ENCODE measurements at regions not wholly inside any gene's neighbourhood (a gene's known extent, or its start where the extent isn't known, plus 50 kb on each side); places are given as distances from the start of the nearest gene placed in this dataset.
"Not testable (repeated sequence)": the region's sequence is repeated elsewhere in the genome, so short reads cannot be mapped to it uniquely, and the experiment has no call there.

- ChIA-PET CTCF (no interaction called here), POLR2A (no interaction called here)
- TF ChIP-seq FOXM1 (IDR thresholded peaks at IDR 0.05; ENCODE audit: borderline replicate concordance): no peak
- no peak for TF ChIP-seq TARDBP (IDR thresholded peaks at IDR 0.05)
- no peak for TF ChIP-seq LEF1 (IDR thresholded peaks at IDR 0.05; ENCODE audit: borderline replicate concordance)
- no peak for TF ChIP-seq ELF4 (IDR thresholded peaks at IDR 0.05)
- no peak for TF ChIP-seq ZNF384 (IDR thresholded peaks at IDR 0.05)
- no peak for TF ChIP-seq SP1 (IDR thresholded peaks at IDR 0.05)
- TF ChIP-seq, protein P1, sequence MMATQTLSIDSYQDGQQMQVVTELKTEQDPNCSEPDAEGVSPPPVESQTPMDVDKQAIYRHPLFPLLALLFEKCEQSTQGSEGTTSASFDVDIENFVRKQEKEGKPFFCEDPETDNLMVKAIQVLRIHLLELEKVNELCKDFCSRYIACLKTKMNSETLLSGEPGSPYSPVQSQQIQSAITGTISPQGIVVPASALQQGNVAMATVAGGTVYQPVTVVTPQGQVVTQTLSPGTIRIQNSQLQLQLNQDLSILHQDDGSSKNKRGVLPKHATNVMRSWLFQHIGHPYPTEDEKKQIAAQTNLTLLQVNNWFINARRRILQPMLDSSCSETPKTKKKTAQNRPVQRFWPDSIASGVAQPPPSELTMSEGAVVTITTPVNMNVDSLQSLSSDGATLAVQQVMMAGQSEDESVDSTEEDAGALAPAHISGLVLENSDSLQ (IDR thresholded peaks at IDR 0.05): no peak
- no peak for DNase-seq (ENCODE audit: extremely low spot score)
Measured at GRCh38 chr11:134947556-134947955, 535.5 kb upstream of the B3GAT1 start.

- ChIA-PET POLR2A (no interaction called here), CTCF (no interaction called here)
- TF ChIP-seq ARNT (IDR thresholded peaks at IDR 0.05) (no peak), FOXK2 (IDR thresholded peaks at IDR 0.05) (no peak), TARDBP (IDR thresholded peaks at IDR 0.05) (no peak)
- no peak for DNase-seq (ENCODE audit: extremely low spot score)
Measured at GRCh38 chr11:134945993-134946392, 534.0 kb upstream of the B3GAT1 start.

DNA sequence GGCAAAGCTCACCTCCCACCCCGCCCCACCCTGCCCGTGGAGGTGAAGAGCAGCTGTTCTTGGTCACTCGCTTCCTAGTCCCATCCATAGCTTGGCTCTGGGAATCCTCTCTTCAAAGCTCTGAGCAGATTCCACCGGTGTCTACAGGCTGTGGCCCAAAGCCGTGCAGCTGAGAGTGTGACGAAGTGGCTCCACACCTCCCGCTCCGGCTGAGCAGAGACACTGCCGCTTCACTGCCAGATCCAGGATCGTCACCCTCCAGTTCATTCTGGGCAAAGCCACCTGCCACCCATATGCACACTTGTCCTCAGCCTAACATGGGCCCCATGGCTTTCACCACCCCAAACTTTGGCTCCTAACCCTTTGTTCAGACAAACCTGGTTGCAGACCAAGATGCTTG is 532.9 kb upstream of the B3GAT1 start:
- TF ChIP-seq HDGF (IDR thresholded peaks at IDR 0.05; ENCODE audit: borderline replicate concordance) (no peak), ZNF384 (IDR thresholded peaks at IDR 0.05) (no peak), FOXA1 (IDR thresholded peaks at IDR 0.05) (no peak), FOXM1 (IDR thresholded peaks at IDR 0.05; ENCODE audit: borderline replicate concordance) (no peak), ELF4 (IDR thresholded peaks at IDR 0.05) (no peak), ARNT (IDR thresholded peaks at IDR 0.05) (no peak), CTBP1 (IDR thresholded peaks at IDR 0.05; ENCODE audit: borderline replicate concordance) (no peak), TARDBP (IDR thresholded peaks at IDR 0.05) (no peak), SP1 (IDR thresholded peaks at IDR 0.05) (no peak), SUZ12 (IDR thresholded peaks at IDR 0.05) (no peak), LEF1 (IDR thresholded peaks at IDR 0.05; ENCODE audit: borderline replicate concordance) (no peak), NFRKB (IDR thresholded peaks at IDR 0.05) (no peak), FOXK2 (IDR thresholded peaks at IDR 0.05) (no peak), BHLHE40 (IDR thresholded peaks at IDR 0.05; ENCODE audit: borderline replicate concordance) (no peak), L3MBTL2 (conservative IDR thresholded peaks at IDR 0.05) (no peak)
- TF ChIP-seq, protein P1 (IDR thresholded peaks at IDR 0.05): no peak
- POLR2A ChIA-PET: no interaction called here
- DNase-seq (ENCODE audit: extremely low spot score): no peak
- CTCF ChIA-PET: no interaction called here

- TF ChIP-seq NFRKB (IDR thresholded peaks at IDR 0.05): no peak
- no peak for TF ChIP-seq TARDBP (IDR thresholded peaks at IDR 0.05)
- TF ChIP-seq ARNT (IDR thresholded peaks at IDR 0.05): no peak
- ChIA-PET CTCF (no interaction called here), POLR2A (no interaction called here)
- no peak for DNase-seq (ENCODE audit: extremely low spot score)
Measured at GRCh38 chr11:134944131-134944530, 532.1 kb upstream of the B3GAT1 start.

DNA sequence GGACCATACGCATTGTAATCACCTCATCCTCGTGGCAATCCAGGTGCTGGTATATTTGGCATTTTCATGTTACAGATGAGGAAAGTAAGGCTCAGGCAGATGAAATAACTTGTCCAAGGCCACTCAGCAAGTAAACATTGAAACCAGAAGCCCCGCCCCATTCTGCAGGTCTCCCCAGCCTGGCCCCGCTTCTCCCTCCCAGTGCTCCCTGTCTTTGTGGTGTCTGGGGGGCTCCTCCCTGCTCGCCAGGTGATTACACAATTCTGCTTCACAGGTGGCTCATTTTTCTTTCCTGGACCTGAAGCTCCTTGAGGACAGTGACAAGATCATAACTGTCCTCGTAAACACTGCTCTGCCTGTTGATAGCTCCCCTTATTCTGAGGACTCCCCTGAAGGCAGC is 531.5 kb upstream of the B3GAT1 start:
- ChIA-PET POLR2A (no interaction called here), CTCF (no interaction called here)
- DNase-seq (ENCODE audit: extremely low spot score): no peak
- no peak for TF ChIP-seq ARNT (IDR thresholded peaks at IDR 0.05)
- no peak for TF ChIP-seq LEF1 (IDR thresholded peaks at IDR 0.05; ENCODE audit: borderline replicate concordance)
- no peak for TF ChIP-seq FOXK2 (IDR thresholded peaks at IDR 0.05)
- TF ChIP-seq SUZ12 (IDR thresholded peaks at IDR 0.05): no peak
- TF ChIP-seq NFRKB (IDR thresholded peaks at IDR 0.05): no peak
- TF ChIP-seq FOXA1 (IDR thresholded peaks at IDR 0.05): no peak
- no peak for TF ChIP-seq ELF4 (IDR thresholded peaks at IDR 0.05)
- TF ChIP-seq, protein P1 (IDR thresholded peaks at IDR 0.05): no peak
- no peak for TF ChIP-seq BHLHE40 (IDR thresholded peaks at IDR 0.05; ENCODE audit: borderline replicate concordance)
- TF ChIP-seq HDGF (IDR thresholded peaks at IDR 0.05; ENCODE audit: borderline replicate concordance): no peak
- no peak for TF ChIP-seq TARDBP (IDR thresholded peaks at IDR 0.05)
- no peak for TF ChIP-seq CTBP1 (IDR thresholded peaks at IDR 0.05; ENCODE audit: borderline replicate concordance)
- TF ChIP-seq SP1 (IDR thresholded peaks at IDR 0.05): no peak
- TF ChIP-seq FOXM1 (IDR thresholded peaks at IDR 0.05; ENCODE audit: borderline replicate concordance): no peak
- no peak for TF ChIP-seq L3MBTL2 (conservative IDR thresholded peaks at IDR 0.05)
- TF ChIP-seq ZNF384 (IDR thresholded peaks at IDR 0.05): no peak

GRCh38 chr11:134942681-134943080 is 530.6 kb upstream of the B3GAT1 start:
- no peak for TF ChIP-seq TARDBP (IDR thresholded peaks at IDR 0.05)
- TF ChIP-seq L3MBTL2 (conservative IDR thresholded peaks at IDR 0.05): no peak
- TF ChIP-seq SP1 (IDR thresholded peaks at IDR 0.05): no peak
- TF ChIP-seq FOXA1 (IDR thresholded peaks at IDR 0.05): no peak
- no peak for TF ChIP-seq CTBP1 (IDR thresholded peaks at IDR 0.05; ENCODE audit: borderline replicate concordance)
- no peak for TF ChIP-seq FOXK2 (IDR thresholded peaks at IDR 0.05)
- TF ChIP-seq ARNT (IDR thresholded peaks at IDR 0.05): no peak
- no peak for TF ChIP-seq FOXM1 (IDR thresholded peaks at IDR 0.05; ENCODE audit: borderline replicate concordance)
- no peak for TF ChIP-seq NFRKB (IDR thresholded peaks at IDR 0.05)
- TF ChIP-seq, protein P1 (IDR thresholded peaks at IDR 0.05): no peak
- TF ChIP-seq LEF1 (IDR thresholded peaks at IDR 0.05; ENCODE audit: borderline replicate concordance): no peak
- no peak for TF ChIP-seq BHLHE40 (IDR thresholded peaks at IDR 0.05; ENCODE audit: borderline replicate concordance)
- TF ChIP-seq SUZ12 (IDR thresholded peaks at IDR 0.05): no peak
- no peak for TF ChIP-seq ZNF384 (IDR thresholded peaks at IDR 0.05)
- no peak for TF ChIP-seq HDGF (IDR thresholded peaks at IDR 0.05; ENCODE audit: borderline replicate concordance)
- TF ChIP-seq ELF4 (IDR thresholded peaks at IDR 0.05): no peak
- CTCF ChIA-PET: no interaction called here
- POLR2A ChIA-PET: no interaction called here
- DNase-seq (ENCODE audit: extremely low spot score): no peak

DNA sequence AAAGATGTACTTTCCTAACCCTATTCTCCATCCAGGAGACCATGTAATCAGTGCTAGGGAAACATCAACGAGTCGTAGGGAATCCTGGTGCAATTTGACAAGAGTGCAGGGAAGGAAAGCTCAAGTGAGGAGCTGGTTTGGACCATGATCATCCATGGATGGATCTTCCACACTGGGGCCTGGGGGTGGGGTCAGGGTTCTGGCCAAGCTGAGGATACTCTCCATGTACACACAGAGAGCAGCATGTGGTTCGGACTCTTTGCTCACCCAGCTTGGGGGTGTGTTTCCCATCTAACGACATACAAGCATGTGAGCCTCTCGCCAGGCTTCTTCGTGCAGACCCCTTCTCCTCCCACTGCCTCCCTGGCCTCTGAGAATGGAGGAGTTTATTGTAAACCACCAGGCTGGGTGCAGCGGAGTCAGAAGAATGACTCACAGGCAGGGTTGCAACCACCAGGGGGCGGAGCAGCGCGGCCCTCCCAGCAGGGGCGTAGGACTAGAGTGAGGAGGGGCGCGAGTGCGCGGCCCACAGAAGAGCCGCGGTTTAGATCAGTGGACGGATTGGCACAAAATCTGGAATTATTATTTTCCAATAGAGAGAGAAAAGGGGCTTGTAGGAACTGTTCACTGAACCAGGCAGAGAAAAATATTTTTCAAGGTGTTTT is 530.0 kb upstream of the B3GAT1 start:
- CTCF ChIA-PET; POLR2A ChIA-PET; DNase-seq (ENCODE audit: extremely low spot score): not testable (repeated sequence)
